ENCODE measurements at regions not wholly inside any gene's neighbourhood (a gene's known extent, or its start where the extent isn't known, plus 50 kb on each side); places are given as distances from the start of the nearest gene placed in this dataset.
"Not testable (repeated sequence)": the region's sequence is repeated elsewhere in the genome, so short reads cannot be mapped to it uniquely, and the experiment has no call there.

DNA sequence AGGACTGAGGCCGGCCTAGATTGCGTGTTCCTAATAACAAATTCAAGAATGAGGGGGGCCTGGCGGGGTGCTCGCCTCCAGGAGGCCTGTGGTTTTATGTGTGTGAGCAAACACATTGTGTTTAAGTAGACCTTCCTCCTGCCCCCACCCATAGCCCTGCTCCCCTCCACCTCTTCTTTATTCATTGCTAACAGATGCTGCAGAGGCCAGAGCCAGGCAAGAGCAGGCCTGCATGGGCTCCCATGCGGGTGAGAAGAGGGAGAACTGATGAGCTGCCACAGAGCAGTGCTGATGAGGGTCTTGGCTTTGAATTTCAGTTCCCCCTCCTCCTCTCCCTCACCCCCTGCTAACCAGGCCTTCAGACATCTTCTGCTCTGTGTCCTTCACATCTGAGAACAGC is 154.6 kb downstream of the OSR1 start:
- DNase-seq (ENCODE audit: low read depth in 2 of 2) = no peak

DNA sequence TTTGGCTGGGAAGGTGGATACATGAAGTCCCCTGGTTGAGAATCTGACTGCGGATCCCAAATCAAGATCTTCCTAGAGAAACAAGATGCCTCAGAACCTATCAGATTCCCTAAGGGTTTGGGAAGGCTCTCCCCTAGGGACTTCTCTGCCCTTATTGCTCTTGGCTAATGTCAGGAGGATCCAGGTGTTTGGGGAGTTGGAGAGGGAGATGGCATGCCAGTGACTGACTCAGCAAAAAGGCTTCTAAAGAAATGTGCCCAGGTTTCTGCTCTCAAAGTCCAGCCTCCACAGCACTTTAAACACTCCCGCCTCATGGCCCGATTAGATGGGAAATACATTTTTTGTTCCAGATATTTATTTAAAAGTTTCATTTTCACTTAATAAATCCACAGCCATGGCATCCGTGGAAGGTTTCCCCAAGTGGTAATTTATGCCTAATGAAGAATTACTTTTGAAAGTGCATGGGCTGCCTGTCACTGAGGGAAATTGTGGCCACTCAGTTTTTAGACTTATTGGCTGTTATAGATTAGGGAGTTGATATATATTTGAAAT is 156.4 kb downstream of the OSR1 start:
- no peak for DNase-seq (ENCODE audit: low read depth in 2 of 2)

DNA sequence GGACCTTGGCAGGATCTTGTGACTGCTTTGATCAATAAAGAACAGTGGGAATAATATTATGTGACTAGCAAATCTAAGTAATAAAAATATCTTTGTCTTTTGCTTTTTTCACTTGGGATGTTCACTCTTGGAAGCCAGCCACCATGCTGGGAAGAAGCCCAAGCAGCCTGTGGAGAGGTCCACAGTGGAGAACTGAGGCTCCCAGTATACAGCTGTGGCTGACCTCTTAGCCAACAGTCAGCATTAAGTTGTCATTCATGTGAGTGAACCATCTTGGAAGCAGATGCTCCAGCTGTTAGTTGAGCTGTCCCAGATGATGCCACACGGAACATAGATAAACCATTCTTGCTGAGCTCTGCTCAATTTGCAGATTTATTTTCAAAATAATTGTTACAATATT is 160.0 kb downstream of the OSR1 start:
- no peak for DNase-seq (ENCODE audit: low read depth in 2 of 2)

DNA sequence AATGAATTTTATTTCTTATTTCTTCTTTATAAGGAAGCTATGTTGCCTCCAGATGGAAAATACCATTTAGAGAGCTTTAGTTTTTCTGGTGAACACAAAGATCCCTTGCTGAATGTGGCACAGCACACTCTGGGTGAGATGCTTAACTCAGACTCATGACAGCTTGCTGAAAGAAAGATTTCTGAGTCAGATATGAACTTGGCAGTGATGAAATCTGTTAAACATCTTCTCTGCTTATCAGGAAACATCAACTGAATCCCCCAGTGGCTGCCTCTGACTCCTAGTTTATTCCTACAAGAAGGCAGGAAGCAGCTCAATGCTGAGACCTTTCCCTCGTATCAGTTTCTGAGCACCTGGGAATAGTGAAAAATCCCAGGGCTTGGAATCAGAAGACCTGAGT is 162.8 kb downstream of the OSR1 start:
- no peak for DNase-seq (ENCODE audit: low read depth in 2 of 2)

DNA sequence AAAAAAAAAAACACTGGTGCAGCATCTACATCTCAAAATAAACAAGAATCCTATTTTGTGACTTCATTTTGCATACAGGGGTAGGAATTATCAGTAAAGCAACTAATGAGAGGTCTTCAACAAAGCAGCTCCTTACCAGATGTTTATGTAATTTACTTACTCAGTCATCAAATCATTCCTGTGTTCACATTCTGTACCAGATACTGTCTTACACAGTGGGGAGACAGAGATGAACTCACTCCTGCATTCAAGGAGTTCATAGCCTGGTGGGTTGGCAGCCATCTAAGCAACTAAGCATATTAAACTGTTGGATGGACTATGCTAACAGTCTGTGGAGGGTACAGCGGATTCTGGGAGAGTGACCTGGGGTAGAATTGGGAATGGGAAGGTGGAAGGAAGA is 169.0 kb downstream of the OSR1 start:
- no peak for DNase-seq (ENCODE audit: low read depth in 2 of 2)

DNA sequence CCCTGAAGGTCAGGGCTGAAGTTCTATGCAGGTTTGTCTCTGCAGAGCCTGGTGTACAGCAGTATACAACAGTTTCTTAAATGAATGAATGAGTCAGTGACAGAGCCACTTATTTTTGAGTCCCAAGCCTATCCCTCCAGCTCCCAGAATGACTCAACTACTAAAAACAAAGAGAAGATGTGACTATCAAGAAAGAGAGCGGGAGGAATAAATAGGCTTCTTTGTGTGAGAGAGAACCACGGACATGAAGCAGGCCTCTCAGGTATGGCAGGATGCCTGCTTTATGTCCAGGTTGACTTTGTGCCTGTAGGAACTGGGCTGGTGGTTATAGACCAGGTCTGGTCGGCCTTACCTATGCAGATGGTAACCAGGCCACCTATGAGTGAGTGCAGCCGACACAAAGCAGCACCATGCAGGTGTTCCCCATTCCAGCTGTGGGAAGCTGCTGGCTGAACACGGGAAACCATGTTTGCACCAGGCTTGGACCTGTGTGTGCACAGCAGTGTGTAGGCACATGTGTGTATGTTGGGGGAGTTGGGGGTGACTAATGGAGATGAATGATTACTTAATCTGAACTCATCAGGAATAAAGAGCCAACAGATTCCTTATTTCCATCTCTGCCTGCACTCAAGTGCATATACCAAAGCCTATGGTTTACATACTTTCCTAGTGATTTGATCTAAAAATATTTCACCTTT is 171.0 kb downstream of the OSR1 start:
- no peak for DNase-seq (ENCODE audit: low read depth in 2 of 2)

DNA sequence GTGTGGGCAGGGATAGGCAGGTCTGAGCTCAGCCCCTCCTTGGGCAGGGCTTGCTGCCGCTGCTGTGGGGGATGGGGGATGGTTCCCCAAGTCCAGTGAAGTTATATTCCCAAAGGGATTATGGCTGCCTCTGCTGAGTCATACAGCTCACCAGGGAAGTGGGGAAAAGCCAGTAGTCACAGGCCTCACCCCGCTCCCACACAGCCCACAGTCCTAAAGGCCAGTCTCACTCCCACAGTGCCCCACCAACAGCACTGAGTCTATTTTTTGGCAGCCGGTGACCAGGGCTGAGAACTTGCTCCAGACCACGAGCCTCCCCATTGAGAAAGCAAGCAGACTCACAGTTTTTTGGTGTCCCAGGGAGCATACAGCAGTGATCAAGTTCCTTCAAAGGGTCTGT is 173.3 kb downstream of the OSR1 start:
- no peak for DNase-seq (ENCODE audit: low read depth in 2 of 2)

DNA sequence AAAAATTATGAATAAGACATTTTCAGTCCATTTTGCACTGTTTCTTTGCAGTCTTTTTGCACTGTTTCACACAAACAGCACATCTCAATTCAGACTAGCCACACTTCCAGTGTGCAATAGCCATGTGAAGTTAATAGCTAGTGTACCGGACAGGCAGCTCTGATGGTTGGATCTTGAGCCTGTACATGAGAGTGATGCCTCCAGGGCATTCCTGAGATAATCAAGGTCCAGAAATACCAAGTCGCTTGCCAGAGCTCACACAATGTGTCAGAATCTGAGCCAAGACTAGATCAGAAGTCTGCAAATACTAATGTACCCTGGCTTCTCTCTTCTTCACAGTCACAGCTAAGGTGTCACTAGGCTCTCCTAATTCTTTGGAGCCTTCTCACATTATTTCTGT is 180.2 kb downstream of the OSR1 start:
- no peak for DNase-seq (ENCODE audit: low read depth in 2 of 2)

DNA sequence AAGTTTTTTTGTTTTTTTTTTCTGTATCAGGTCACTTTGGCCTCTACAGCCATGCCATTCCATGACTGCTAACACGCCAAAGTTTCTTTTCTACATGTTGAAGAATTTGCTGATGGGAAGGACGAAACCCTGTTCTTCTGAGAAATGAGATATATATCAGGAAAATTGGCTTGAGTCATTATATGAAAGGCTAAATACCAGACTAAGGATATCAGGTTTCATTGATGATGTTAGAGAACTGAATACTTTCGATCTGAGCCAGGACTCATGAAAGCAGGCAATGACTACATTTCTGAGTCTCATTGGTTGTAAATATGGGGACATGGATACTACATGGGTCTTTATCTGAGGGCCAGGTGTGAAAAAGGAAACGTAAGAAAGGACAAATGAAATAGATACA is 181.4 kb downstream of the OSR1 start:
- no peak for DNase-seq (ENCODE audit: low read depth in 2 of 2)

DNA sequence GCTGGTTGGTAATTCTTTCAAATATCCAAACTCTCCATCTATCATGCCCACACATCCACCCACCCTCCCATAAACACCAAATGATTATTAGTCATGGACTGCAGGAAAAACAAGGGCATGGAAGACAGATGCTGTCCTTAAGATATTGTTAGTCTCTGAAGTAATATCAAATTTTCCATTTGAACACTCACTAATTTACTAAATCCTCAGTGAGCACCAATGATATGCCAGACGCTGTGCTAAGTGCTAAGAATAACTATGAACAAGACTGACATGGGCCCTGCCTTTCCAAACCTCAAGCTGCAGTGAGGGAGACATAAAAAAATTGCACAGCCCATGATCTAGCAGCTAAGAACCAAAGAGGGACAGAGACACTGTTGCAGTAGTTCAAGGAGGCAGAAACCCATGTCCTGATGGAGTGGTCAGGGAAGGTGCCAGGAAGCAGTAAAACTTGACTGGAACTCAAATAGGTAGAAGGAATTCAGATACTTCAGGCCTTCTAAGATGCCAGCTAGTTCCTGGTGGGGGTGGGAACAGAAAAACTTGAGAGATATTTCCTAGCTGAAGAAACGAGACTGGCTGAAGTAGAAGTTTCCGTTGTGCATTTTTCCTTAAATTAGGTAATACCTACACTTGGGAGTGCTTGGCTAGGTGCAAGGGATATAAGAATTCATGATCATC is 182.1 kb downstream of the OSR1 start:
- no peak for DNase-seq (ENCODE audit: low read depth in 2 of 2)

DNA sequence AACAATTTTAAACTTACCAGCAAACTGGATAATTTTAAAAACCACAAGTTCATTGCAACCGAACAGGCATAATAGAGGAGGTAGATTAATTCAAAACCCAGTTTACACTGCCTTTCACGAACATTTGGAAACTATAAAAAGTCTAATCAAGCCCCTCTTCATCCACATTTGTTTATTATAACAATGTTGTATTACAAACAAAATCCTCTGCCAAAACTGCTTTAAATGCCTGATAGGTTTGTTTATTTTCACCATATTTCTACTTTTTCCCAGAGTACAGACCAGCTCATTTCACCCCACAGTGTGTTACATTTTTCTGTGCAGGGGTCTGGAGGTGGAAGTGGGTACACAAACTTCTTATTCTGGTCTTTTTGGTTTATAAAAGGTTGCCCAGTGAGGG is 184.2 kb downstream of the OSR1 start:
- DNase-seq (ENCODE audit: low read depth in 2 of 2) = no peak

DNA sequence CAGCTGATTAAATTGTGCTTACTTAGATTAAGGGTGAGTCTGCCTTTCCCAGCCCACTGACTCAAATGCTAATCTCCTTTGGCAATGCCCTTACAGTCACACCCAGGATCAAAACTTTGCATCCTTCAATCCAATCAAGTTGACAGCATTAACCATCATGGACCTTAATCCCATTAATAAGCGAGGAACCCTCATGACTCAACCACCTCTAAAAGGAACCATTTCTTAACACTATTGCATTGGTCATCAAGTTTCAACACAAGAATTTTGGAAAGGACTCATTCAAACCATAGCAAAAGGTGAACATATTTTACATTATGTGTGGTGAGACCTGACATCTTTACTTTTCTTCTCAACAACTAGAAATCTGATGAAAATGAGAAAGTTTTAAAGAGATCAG is 187.0 kb downstream of the OSR1 start:
- DNase-seq (ENCODE audit: low read depth in 2 of 2) = no peak

DNA sequence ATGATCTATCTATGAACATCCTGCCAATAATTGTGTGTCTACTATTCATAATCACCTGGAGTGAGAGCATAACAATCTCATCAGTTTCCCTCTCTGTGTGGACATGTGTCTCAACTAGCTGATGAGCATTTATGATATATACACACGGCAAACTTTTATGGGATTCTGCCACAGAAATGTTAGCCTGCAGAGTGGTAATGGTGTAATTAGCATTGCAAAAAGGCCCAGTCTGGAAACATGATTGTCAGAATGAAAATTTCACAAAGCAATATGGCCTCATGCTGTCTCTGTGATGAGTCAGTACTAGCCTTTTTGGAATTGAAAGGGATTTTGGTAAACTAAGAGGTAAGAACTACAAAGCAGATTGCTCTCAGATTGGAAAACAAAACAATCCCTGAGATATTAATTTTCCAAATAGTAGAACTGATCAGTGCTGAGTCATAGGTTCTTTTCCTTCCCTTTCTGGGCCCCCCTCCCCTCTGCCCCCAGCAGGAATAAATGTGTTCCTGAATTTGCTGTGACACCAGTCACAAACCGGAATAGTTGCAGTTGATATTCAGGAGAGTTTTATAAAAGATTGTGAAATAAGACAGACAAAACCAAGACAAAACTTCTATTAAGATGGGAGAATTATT is 189.2 kb downstream of the OSR1 start:
- DNase-seq (ENCODE audit: low read depth in 2 of 2) = no peak

DNA sequence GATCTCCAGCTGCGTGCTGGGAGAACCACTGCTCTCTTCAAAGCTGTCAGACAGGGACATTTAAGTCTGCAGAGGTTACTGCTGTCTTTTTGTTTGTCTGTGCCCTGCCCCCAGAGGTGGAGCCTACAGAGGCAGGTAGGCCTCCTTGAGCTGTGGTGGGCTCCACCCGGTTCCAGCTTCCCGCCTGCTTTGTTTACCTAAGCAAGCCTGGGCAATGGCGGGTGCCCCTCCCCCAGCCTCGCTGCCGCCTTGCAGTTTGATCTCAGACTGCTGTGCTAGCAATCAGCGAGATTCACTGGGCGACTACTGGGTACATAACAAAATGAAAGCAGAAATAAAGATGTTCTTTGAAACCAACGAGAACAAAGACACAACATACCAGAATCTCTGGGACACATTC is 194.3 kb downstream of the OSR1 start:
- DNase-seq (ENCODE audit: low read depth in 2 of 2) = not testable (repeated sequence)

DNA sequence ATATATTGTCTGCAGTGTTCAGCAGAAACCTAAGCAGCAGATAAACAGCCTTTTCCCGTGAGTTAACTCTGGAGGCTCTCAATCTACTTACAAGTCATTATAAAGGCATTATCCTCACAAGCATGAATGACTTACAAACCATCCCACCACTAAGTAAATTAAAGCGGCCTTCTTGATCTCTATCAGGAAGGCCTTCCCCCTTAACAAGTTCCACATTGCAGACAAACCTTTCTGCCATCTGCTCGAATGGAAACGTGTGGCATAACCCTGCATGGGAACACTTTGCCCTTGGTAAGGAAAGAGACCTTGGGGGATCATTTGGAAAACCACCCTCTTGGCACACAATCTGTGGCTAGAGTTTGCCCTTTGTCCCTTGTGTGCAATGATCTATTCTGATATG is 199.5 kb downstream of the OSR1 start:
- no peak for DNase-seq (ENCODE audit: low read depth in 2 of 2)

DNA sequence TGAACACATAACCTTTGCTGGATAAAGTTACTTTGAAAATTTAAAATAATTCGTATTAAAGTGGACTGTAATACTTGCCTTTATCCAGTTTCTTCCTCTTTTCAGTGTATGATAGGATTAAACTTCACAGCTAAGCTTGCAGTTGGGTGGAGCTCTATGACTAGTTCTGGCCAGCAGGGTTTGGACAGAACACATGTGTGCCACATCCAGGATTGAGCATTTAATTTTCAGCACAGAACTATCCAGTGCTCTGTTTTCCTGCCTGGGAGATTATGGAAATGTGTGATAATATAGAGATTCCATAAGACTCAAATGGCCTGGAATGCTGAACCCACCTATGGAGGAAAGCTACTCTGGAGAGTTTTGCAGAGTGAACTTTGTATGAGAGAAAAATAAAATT is 200.2 kb downstream of the OSR1 start:
- DNase-seq (ENCODE audit: low read depth in 2 of 2) = no peak

DNA sequence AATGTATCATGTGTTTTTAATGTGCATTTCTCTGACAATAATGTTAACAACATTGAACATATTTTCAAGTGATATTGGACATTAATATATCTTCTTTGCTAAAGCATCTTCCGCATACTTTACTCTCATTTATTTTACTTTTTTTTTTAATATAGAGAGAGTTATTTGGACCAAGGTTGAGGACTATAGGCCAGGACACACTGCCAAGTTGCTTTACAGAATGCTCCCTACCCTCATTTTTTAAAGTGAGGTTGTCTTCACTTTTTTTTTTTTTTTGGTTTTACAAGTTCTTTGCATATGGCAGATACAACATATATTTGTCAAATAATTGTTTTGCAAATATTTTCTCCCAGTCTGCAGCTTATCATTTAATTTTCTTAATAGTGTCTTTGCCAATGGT is 201.8 kb downstream of the OSR1 start:
- DNase-seq (ENCODE audit: low read depth in 2 of 2) = no peak

DNA sequence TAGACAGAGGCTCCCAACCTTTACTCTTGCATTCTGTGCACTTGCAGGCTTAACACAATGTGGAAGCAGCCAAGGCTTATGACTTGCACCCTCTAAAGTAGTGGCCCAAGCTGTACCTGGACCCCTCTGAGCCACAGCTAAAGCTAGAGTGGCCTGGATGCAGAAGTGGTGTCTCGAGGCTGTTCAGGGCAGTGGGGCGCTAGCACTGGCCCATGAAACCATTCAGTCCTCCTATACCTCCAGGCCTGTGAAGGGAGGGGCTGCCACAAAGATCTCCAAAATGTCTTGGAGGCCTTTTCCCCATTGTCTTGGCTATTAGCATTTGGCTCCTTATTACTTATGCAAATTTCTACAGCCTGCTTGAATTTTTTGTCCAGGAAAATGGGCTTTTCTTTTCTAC is 207.7 kb downstream of the OSR1 start:
- DNase-seq (ENCODE audit: low read depth in 2 of 2) = no peak

DNA sequence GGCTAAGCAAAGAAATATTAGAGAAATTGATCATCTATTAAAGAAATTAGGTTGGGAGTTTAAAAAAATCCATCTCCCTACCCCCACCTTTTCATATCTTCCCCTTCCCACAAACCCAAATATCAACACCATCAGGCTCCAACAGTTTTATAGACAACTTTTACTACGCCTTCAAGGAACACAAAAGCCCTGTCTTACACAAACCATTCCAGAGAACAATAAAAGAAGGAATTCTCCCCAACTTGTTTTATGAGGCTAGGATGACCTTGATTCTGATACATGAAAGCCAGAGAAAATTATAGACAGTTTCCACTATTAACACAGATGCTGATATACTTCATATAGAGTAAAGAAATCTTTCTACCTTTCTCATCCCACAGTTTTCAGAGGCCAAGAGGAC is 211.6 kb downstream of the OSR1 start:
- DNase-seq (ENCODE audit: low read depth in 2 of 2) = no peak

DNA sequence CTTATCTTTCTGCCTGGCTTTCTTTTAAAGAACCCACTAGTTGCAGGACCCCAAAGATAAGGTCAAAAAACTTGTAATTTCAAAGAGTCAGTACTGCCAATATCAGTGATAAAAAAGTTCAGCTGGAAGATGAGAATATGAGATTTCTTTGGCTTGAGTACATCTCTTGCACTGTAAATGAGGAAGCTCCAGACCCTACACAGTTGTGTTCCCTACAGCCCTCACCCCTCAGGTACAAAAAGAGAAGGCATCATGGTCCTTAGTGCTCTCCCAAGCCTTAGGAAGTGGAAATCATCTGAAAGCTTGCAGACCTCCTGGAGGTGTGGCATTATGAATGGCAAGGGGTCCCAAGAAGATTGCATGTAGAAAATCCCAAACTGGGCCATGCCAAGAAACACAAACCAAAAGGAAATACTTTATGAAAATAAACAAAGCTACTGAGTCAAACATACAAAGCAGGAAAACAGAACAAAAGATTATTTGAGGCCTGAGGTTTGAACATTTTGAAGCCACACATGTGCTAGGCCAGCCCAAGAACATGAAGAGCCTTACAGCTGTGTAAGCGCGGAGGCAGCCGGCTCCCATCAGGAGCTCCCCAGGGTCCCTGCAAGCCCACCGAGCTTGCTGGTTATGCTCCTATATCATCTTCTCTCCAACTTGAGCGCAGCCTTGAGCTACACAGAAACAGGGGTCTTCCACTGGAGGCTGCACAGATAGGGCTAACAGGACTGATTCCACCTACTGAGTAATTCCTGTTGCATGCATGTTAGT is 217.0 kb downstream of the OSR1 start:
- DNase-seq (ENCODE audit: low read depth in 2 of 2) = no peak

DNA sequence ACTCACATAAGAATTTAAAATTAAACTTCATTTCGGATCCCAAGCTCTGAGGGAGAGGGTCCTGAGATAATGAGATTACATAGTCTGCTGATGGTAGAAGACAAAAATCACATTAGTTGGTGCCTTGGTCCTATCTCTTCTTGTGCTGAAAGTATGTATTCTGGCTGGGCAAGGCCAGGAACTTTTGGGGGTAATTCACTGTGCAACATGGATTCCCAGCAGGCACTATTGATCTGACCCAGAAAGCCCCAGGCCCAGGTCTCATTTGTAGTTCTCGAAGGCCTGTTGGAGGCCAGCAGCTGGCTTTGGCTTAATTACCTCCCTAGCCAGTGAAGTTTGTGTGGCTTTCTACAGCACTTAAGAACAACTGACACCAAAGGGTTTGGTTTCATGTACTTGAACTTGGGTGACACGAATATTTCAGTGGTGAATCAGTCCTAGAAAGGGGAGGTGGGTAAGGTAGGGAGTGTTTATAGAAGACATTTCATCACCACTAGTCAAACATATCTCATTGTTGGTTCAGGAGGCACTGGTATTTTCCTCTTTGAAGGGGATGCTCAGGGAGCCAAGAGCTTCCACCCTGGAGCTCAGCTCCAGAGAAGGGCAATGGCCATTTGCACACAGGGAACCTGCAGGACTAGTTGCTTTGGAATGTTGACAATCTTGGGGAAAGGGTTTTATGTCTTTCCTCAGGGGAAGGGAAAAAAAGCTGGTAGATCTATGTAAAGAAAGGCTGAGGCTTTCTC is 217.8 kb downstream of the OSR1 start:
- no peak for DNase-seq (ENCODE audit: low read depth in 2 of 2)

DNA sequence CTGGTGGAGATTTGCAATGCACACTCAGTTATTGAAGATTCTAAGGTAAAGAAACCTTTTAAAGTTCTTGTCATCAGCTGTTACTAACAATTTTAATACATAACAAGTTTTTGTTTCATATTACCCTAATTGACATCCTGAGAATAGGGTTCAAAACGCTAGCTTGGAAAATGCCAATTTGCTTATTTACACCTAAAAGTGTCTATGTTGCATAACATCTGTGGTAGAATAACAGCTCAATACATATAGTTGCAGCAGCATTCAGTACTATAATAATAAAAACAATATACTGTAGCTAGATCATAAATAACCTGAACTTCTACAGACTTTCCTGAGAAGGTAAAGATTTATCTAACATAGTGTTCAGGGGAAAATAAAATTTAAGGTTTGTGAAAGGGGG is 219.0 kb downstream of the OSR1 start:
- no peak for DNase-seq (ENCODE audit: low read depth in 2 of 2)
